ENCODE measurements at regions not wholly inside any gene's neighbourhood (a gene's known extent, or its start where the extent isn't known, plus 50 kb on each side); places are given as distances from the start of the nearest gene placed in this dataset.
"Not testable (repeated sequence)": the region's sequence is repeated elsewhere in the genome, so short reads cannot be mapped to it uniquely, and the experiment has no call there.

GRCh38 chr9:43089337-43089736 lies 905.9 kb downstream of the SPATA31A6 start:
- H3K9ac ChIP-seq (ENCODE audit: low read length); H3K27me3 ChIP-seq (ENCODE audit: insufficient read depth, low read length); H3K27me3 Mint-ChIP-seq (ENCODE audit: low read depth, unreplicated experiment); H3K4me2 ChIP-seq (ENCODE audit: low read length); H3K9me3 Mint-ChIP-seq (ENCODE audit: unreplicated experiment); H3K79me2 ChIP-seq (ENCODE audit: insufficient read depth, low read length); H3K4me1 Mint-ChIP-seq (ENCODE audit: low read depth, unreplicated experiment); DNase-seq (ENCODE audit: low read depth); H3K4me3 ChIP-seq (ENCODE audit: insufficient read depth, low read depth, low read length); H4K20me1 ChIP-seq (ENCODE audit: insufficient read depth, low read length); H3K4me3 Mint-ChIP-seq (ENCODE audit: unreplicated experiment); H3K4me1 ChIP-seq (ENCODE audit: insufficient read depth, low read length); H3K36me3 Mint-ChIP-seq (ENCODE audit: low read depth, unreplicated experiment); FAIRE-seq; H2AFZ ChIP-seq (ENCODE audit: low read depth, low read length); H3K27ac ChIP-seq (ENCODE audit: low read depth, low read length); H3K36me3 ChIP-seq (ENCODE audit: insufficient read depth, low read length); H3K9me3 ChIP-seq (ENCODE audit: insufficient read depth, low read depth, low read length); H3K27ac Mint-ChIP-seq (ENCODE audit: unreplicated experiment): not testable (repeated sequence)

- H3K36me3 ChIP-seq (ENCODE audit: insufficient read depth, low read length); H3K9ac ChIP-seq (ENCODE audit: low read length); H3K4me1 ChIP-seq (ENCODE audit: insufficient read depth, low read length); H3K27me3 Mint-ChIP-seq (ENCODE audit: low read depth, unreplicated experiment); H3K4me1 Mint-ChIP-seq (ENCODE audit: low read depth, unreplicated experiment); H3K27ac ChIP-seq (ENCODE audit: low read depth, low read length); H2AFZ ChIP-seq (ENCODE audit: low read depth, low read length); FAIRE-seq; H3K79me2 ChIP-seq (ENCODE audit: insufficient read depth, low read length); H3K9me3 Mint-ChIP-seq (ENCODE audit: unreplicated experiment); H3K4me3 Mint-ChIP-seq (ENCODE audit: unreplicated experiment); H3K27me3 ChIP-seq (ENCODE audit: insufficient read depth, low read length); DNase-seq (ENCODE audit: low read depth); H3K36me3 Mint-ChIP-seq (ENCODE audit: low read depth, unreplicated experiment); H3K27ac Mint-ChIP-seq (ENCODE audit: unreplicated experiment); H4K20me1 ChIP-seq (ENCODE audit: insufficient read depth, low read length); H3K9me3 ChIP-seq (ENCODE audit: insufficient read depth, low read depth, low read length); H3K4me3 ChIP-seq (ENCODE audit: insufficient read depth, low read depth, low read length); H3K4me2 ChIP-seq (ENCODE audit: low read length): not testable (repeated sequence)
Observed at GRCh38 chr9:43110376-43110775, 926.9 kb downstream of the SPATA31A6 start.

DNA sequence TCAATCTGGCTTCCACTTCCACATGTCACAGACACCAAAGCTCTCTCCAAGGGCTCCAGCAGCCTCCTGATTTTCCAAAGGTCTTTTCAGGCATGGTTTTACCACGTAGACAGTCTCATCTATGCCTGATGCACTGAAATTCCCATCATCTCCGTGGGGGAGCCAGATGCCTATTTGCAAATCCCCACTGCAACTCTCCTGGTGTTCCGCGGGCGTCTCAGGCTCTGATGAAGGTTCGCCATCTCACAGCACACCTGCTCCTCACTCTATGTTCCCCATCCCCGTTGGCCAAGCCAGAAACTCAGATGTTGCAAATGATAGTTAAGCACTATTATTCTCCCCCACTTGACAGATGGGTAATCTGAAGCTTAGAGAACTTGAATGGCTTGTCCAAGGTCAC lies 929.4 kb downstream of the SPATA31A6 start:
- H3K4me1 Mint-ChIP-seq (ENCODE audit: low read depth, unreplicated experiment); H3K9me3 ChIP-seq (ENCODE audit: insufficient read depth, low read depth, low read length); H3K27ac ChIP-seq (ENCODE audit: low read depth, low read length); H2AFZ ChIP-seq (ENCODE audit: low read depth, low read length); H3K4me3 Mint-ChIP-seq (ENCODE audit: unreplicated experiment); H3K27me3 Mint-ChIP-seq (ENCODE audit: low read depth, unreplicated experiment); H3K9me3 Mint-ChIP-seq (ENCODE audit: unreplicated experiment); H3K27me3 ChIP-seq (ENCODE audit: insufficient read depth, low read length); H3K36me3 ChIP-seq (ENCODE audit: insufficient read depth, low read length); H3K4me3 ChIP-seq (ENCODE audit: insufficient read depth, low read depth, low read length); H3K9ac ChIP-seq (ENCODE audit: low read length); H3K36me3 Mint-ChIP-seq (ENCODE audit: low read depth, unreplicated experiment); H3K27ac Mint-ChIP-seq (ENCODE audit: unreplicated experiment); H3K4me1 ChIP-seq (ENCODE audit: insufficient read depth, low read length); H3K4me2 ChIP-seq (ENCODE audit: low read length); H3K79me2 ChIP-seq (ENCODE audit: insufficient read depth, low read length); DNase-seq (ENCODE audit: low read depth); FAIRE-seq; H4K20me1 ChIP-seq (ENCODE audit: insufficient read depth, low read length): not testable (repeated sequence)

DNA sequence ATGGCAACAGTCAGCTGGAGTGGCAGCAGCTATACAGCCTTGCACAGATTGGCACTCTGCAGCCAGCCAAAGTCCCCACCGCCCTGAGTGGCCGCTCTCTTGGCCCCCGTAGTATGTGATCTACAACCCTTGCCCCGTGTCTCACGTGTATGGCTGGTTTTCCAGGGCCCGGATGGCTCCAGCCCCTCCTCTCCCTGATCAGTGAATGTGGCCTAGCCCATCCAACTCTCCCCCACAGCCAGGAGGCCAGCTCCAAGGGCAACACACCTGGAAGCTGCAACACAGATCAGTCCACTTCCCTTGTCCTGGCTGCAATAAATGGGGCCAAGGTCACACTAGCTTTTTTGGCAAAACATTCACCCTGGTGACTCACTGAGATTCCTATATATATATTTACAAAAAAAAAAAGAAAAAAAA lies 932.4 kb downstream of the SPATA31A6 start:
- not testable (repeated sequence) for H3K4me2 ChIP-seq (ENCODE audit: low read length); H3K9ac ChIP-seq (ENCODE audit: low read length); H3K79me2 ChIP-seq (ENCODE audit: insufficient read depth, low read length); H3K4me3 Mint-ChIP-seq (ENCODE audit: unreplicated experiment); H3K4me1 Mint-ChIP-seq (ENCODE audit: low read depth, unreplicated experiment); H3K4me3 ChIP-seq (ENCODE audit: insufficient read depth, low read depth, low read length); H3K36me3 ChIP-seq (ENCODE audit: insufficient read depth, low read length); H3K9me3 ChIP-seq (ENCODE audit: insufficient read depth, low read depth, low read length); H3K27me3 ChIP-seq (ENCODE audit: insufficient read depth, low read length); H3K27me3 Mint-ChIP-seq (ENCODE audit: low read depth, unreplicated experiment); FAIRE-seq; H3K4me1 ChIP-seq (ENCODE audit: insufficient read depth, low read length); H4K20me1 ChIP-seq (ENCODE audit: insufficient read depth, low read length); H3K27ac ChIP-seq (ENCODE audit: low read depth, low read length); H3K27ac Mint-ChIP-seq (ENCODE audit: unreplicated experiment); H3K36me3 Mint-ChIP-seq (ENCODE audit: low read depth, unreplicated experiment); DNase-seq (ENCODE audit: low read depth); H2AFZ ChIP-seq (ENCODE audit: low read depth, low read length)
- peaks cover 11% of the 10 kb centered on the region for H3K9me3 Mint-ChIP-seq (ENCODE audit: unreplicated experiment)

GRCh38 chr9:43118088-43118865 lies 934.8 kb downstream of the SPATA31A6 start:
- H3K9ac ChIP-seq (ENCODE audit: low read length); H3K27ac Mint-ChIP-seq (ENCODE audit: unreplicated experiment); H3K4me1 ChIP-seq (ENCODE audit: insufficient read depth, low read length); H3K9me3 ChIP-seq (ENCODE audit: insufficient read depth, low read depth, low read length); H3K36me3 Mint-ChIP-seq (ENCODE audit: low read depth, unreplicated experiment); H3K36me3 ChIP-seq (ENCODE audit: insufficient read depth, low read length); H3K4me3 ChIP-seq (ENCODE audit: insufficient read depth, low read depth, low read length); H3K4me1 Mint-ChIP-seq (ENCODE audit: low read depth, unreplicated experiment); H3K79me2 ChIP-seq (ENCODE audit: insufficient read depth, low read length); H3K4me3 Mint-ChIP-seq (ENCODE audit: unreplicated experiment); H3K27me3 ChIP-seq (ENCODE audit: insufficient read depth, low read length); H4K20me1 ChIP-seq (ENCODE audit: insufficient read depth, low read length); H3K27me3 Mint-ChIP-seq (ENCODE audit: low read depth, unreplicated experiment); H2AFZ ChIP-seq (ENCODE audit: low read depth, low read length); DNase-seq (ENCODE audit: low read depth); FAIRE-seq; H3K4me2 ChIP-seq (ENCODE audit: low read length); H3K27ac ChIP-seq (ENCODE audit: low read depth, low read length): not testable (repeated sequence)
- peaks cover 10% of the 10 kb centered on the region for H3K9me3 Mint-ChIP-seq (ENCODE audit: unreplicated experiment)

DNA sequence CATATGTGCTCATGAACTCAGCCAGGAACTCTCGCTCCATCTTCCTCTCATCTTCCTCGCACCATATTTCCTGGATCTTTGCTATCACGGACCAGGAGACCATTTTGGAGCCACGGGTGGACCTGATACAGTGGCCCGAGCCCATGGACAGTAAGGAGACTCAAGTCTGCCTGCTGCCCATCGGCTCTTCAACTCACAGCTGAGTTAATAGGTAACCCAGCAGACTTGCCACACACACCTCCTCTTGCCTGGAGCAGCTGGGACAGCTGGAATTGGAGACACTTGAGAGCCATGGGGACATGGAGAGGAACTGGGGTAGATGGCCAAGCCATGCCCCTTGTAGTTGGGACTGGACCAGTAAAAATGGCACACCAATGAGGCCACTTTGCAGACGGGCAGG lies 936.1 kb downstream of the SPATA31A6 start:
- H3K9me3 Mint-ChIP-seq (ENCODE audit: unreplicated experiment) = peaks cover 10% of the 10 kb centered on the region
- H3K4me2 ChIP-seq (ENCODE audit: low read length); FAIRE-seq; H3K9ac ChIP-seq (ENCODE audit: low read length); H3K9me3 ChIP-seq (ENCODE audit: insufficient read depth, low read depth, low read length); H3K4me1 ChIP-seq (ENCODE audit: insufficient read depth, low read length); H3K36me3 Mint-ChIP-seq (ENCODE audit: low read depth, unreplicated experiment); DNase-seq (ENCODE audit: low read depth); H3K4me1 Mint-ChIP-seq (ENCODE audit: low read depth, unreplicated experiment); H3K4me3 ChIP-seq (ENCODE audit: insufficient read depth, low read depth, low read length); H2AFZ ChIP-seq (ENCODE audit: low read depth, low read length); H3K27ac Mint-ChIP-seq (ENCODE audit: unreplicated experiment); H3K27me3 Mint-ChIP-seq (ENCODE audit: low read depth, unreplicated experiment); H3K27ac ChIP-seq (ENCODE audit: low read depth, low read length); H3K4me3 Mint-ChIP-seq (ENCODE audit: unreplicated experiment); H3K27me3 ChIP-seq (ENCODE audit: insufficient read depth, low read length); H3K36me3 ChIP-seq (ENCODE audit: insufficient read depth, low read length); H3K79me2 ChIP-seq (ENCODE audit: insufficient read depth, low read length); H4K20me1 ChIP-seq (ENCODE audit: insufficient read depth, low read length): not testable (repeated sequence)
